ENCODE measurements at regions not wholly inside any gene's neighbourhood (a gene's known extent, or its start where the extent isn't known, plus 50 kb on each side); places are given as distances from the start of the nearest gene placed in this dataset.
"Not testable (repeated sequence)": the region's sequence is repeated elsewhere in the genome, so short reads cannot be mapped to it uniquely, and the experiment has no call there.

GRCh38 chr2:111546578-111546977, 337.4 kb downstream of the ANAPC1 start:
- peak; percentile 16 for DNase-seq

DNA sequence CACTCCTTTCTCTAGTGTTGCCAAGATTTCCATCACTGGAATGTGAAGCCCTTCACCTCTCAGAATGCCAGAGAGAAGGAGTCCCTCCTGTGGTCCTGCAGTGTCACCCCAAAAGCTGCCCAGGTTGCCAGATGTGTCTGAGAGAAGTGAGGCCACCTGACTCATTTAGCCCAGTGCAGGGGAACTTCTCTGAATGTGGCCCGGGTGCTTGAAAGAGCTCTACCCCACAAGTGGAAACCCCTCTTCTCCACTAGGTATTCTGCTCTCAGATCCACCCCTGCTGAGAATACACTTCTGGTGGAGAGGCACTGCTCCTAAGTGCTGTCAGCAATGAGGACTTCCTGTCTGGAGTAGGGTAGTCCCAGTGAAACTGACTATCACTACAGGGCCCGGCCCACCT, 334.8 kb downstream of the ANAPC1 start:
- not testable (repeated sequence) for DNase-seq

GRCh38 chr2:111551428-111551827, 332.6 kb downstream of the ANAPC1 start:
- not testable (repeated sequence) for DNase-seq

- DNase-seq: not testable (repeated sequence)
Measured at GRCh38 chr2:111552625-111553024, 331.4 kb downstream of the ANAPC1 start.

- not testable (repeated sequence) for DNase-seq
Measured at GRCh38 chr2:111559301-111559700, 324.7 kb downstream of the ANAPC1 start.

DNA sequence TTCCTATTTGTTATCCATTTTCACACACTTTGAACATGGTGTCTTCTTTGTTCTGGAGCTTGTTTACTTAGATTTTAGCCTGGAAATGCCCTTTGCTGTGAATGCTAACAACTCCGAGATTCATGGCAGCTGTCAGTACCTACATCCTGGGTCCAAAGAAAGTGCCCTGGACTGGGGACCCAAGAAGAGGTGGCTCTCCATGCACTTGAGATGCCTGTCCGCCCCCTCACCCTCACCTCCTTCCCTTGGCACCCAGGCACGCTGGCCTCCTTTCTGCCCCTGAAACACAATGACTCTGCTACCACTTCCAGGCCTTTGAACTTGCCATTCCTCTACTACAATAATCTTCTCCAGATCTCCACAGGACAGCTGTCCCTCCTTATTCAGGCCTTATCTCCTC, 324.2 kb downstream of the ANAPC1 start:
- not testable (repeated sequence) for DNase-seq

DNA sequence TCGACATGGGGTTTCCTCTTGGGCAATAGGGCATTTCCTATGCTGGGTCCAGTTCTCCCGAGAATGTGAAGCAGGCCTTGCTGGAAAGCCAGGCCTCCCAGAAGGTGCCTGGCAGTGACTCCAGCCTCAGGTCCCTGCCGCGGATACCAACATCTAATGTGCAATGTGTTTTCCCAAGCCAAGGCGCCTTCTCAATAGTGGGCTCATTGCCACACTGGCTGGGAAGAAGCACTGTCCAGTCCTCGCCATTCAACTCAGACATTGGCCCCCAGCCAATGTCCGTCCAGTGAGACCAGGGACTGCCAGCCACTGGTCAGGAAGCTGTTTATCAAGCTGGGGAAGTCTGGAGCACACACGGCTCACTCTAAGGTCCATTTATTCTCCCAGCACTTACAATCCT, 317.9 kb downstream of the ANAPC1 start:
- DNase-seq: not testable (repeated sequence)

- DNase-seq: not testable (repeated sequence)
Measured at GRCh38 chr2:111567233-111567632, 316.8 kb downstream of the ANAPC1 start.

DNA sequence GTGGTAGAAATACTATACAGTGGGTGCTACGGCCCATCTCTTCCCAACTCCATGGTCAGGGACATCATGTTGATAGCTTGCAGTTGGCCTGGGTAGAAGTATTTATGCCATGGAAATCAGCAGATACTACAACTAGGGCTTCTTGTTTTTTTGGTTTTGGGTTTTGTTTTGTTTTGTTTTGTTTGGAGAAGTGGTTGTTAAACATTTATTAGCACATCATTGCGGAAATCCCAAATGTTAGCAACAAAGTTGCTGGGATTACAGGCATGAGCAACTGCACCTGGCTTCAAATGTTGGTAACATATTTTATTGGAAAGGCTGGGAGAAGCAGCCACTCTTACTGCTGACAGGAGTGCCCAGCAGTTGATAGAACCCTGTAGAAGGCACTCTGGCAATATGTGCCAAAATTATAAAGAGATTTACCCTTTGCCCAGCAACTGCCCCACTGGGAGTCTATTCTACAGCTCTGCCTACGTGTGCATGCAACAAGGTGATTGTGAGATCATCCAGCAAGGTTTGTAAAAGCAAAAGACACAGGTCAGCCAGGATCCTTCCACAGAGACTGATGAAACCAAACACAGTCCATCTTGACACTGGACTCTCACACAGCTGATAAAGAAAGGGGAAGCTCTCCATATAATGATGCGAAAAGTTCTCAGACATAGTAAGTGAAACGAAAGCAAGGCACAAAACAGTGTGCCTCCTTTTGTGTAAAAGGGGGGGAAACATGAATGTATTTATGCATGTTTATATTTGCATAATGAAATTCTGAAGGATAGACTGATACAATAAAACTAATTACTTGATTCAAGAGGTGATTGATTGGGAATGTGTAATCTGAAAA, 314.4 kb downstream of the ANAPC1 start:
- DNase-seq: not testable (repeated sequence)

DNA sequence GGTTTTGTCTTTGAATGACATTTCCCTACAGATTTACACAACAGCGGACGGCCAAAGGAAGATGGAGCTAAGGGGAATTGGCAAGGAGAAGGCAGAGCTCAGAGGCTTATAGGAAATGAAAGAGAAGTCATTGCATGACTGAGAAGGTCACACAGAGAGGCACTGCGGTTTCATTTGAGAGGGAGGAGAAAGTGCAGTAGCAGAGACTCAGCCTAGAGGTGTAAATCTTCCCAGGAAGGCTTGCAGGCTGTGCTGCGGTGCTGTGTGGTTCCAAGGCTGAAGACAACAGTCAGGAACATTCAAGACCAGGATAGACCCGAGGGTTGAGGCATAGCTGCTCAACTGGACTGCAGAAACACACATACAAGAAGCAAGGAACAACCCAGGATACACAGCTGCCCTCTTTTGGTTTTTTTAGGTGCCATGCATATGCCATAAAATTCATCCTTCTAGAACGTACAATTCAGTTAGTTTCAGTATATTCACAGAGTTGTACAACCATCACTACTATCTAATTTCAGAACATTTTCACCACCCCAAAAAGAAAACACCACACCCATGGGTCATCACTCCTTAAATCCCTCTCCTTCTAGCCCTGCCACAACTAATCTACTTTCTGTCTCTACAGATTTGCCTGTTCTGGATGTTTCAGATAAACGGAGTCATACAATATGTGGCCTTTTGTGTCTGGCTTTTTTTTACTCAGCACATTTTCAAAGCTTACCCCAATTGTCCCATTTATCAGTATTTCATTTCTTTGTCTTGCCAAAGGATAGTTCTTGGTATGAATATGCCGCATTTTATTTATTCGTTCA, 313.5 kb downstream of the ANAPC1 start:
- not testable (repeated sequence) for DNase-seq

DNA sequence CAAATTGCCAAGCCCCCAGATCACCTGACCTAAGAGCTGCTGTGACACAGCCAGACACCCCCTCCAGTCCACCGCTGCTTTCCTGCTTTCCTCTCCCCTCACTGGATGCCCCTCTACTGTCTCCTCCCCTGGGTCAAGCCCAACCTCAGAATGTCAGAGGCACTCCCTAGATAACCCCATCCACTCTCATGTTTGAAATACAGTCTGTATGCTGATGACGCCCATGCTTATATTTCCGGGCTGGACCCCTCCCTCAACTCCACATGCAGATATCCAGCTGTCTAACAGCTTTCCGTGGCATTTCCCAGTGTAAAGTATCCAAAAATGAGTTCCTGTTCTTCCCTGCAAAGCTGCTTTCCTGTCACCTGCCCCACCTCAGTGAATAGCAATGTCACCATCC, 309.2 kb downstream of the ANAPC1 start:
- DNase-seq: not testable (repeated sequence)

- DNase-seq: not testable (repeated sequence)
Measured at GRCh38 chr2:111577154-111577885, 306.7 kb downstream of the ANAPC1 start.

- not testable (repeated sequence) for DNase-seq
Measured at GRCh38 chr2:111579500-111580134, 304.4 kb downstream of the ANAPC1 start.

DNA sequence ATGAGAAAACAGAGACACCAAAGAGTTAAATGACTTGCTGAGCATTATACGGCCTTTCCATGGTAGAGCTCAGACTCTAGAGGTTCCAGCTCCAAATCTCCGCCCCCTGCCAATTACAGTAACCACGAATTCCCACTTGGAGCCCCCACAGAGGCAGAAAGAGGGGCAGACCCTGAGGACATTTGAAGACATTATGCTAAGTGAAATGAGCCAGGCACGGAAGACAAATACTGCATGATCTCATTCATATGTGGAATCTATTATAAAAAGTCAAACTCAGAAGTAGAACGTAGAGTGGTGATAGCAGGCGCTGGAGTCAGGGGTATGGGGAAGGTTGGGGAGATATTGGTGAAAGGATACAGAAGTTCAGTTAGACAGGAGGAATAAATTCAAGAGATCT, 303.4 kb downstream of the ANAPC1 start:
- not testable (repeated sequence) for DNase-seq

- DNase-seq: not testable (repeated sequence)
Measured at GRCh38 chr2:111582090-111582489, 301.9 kb downstream of the ANAPC1 start.

- DNase-seq: not testable (repeated sequence)
Measured at GRCh38 chr2:111583480-111583879, 300.5 kb downstream of the ANAPC1 start.

DNA sequence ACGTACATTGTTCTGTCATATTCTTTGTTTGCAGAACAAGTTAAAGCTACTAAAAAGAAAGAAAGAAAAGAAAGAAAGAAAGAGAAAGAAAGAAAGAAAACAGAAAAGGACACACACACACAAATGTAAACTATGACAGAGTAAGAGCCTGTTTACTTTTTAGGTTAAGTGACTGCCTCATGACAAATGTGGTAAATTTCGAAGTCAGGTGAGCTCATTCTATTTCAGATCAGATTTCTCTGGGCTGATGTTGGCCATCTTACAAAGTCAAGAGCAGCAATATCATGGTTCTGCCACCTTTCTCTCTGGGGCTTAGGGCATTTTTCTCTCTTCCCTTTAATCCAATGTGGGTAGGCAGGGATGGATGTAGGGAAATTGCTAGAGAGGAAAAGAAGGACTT, 299.5 kb downstream of the ANAPC1 start:
- DNase-seq: not testable (repeated sequence)

DNA sequence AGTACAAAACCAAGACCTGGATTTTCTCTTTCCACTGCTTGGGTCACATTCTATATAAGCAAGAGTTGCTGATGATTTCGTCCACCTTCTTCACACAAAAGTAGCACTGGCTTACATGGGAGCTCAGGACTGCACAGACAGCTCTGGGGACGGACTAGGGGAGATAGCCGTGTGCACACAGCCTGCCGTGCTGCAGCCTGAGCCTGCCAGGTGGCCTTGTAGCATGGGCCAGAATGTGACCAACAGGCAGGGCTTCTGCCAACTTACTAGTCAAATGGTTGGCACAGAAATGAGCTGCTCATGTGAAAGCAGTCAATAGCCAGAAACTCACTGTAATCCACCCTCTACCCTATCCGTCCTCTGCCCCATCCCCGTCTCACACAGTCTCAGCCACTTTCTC, 299.0 kb downstream of the ANAPC1 start:
- DNase-seq: not testable (repeated sequence)

- DNase-seq: not testable (repeated sequence)
Measured at GRCh38 chr2:111586014-111586413, 298.0 kb downstream of the ANAPC1 start.

GRCh38 chr2:111595072-111595471, 288.9 kb downstream of the ANAPC1 start:
- DNase-seq: not testable (repeated sequence)

- not testable (repeated sequence) for DNase-seq
Measured at GRCh38 chr2:111596808-111597705, 286.9 kb downstream of the ANAPC1 start.
